C4-2B (cell line): ENCODE measurements at regions not wholly inside any gene's neighbourhood (a gene's known extent, or its start where the extent isn't known, plus 50 kb on each side); places are given as distances from the start of the nearest gene placed in this dataset.
"Not testable (repeated sequence)": the region's sequence is repeated elsewhere in the genome, so short reads cannot be mapped to it uniquely, and the experiment has no call there.

Experiments
- H3K27ac ChIP-seq: fragments of 450-650 bp; 2 replicates; pipeline ENCODE4 v1.5.1; 2017
- CTCF ChIP-seq: fragments of 450-650 bp; conservative IDR thresholded peaks from 2 replicates; pipeline ENCODE4 v1.5.1; 2017; ENCODE audit warnings: mild to moderate bottlenecking
- ZFX ChIP-seq: fragments of 450-650 bp; IDR thresholded peaks from 2 replicates; pipeline ENCODE4 v1.6.1; 2017

- H3K27ac ChIP-seq, result no peak overlapping the region
- TF ChIP-seq ZFX, result no peak
- no peak for TF ChIP-seq CTCF
These were observed 696.0 kb upstream of the LMO3 start for GRCh38 chr12:17302001-17302400.

GRCh38 chr12:17301544-17301943 is 695.6 kb upstream of the LMO3 start:
- TF ChIP-seq CTCF (no peak), ZFX (no peak)
- H3K27ac ChIP-seq, result no peak overlapping the region

DNA sequence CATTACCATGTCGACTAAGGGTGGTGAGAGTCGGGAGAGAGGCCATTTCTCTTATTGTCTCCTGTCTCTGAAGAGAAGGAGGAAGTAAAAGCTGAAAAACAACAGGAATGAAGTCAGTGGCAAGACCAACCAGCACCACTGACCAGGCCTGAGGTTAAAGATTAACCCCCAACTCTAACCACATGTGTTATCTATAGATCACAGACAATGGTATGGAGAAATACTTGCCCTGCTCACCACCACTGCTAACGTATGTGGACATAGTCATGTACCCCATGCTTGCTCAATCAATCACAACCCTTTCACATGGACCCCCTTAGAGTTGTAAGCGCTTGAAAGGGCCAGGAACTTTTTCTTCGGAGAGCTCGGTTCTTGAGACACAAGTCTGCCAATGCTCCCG is 690.9 kb upstream of the LMO3 start:
- H3K27ac ChIP-seq, result no peak overlapping the region

DNA sequence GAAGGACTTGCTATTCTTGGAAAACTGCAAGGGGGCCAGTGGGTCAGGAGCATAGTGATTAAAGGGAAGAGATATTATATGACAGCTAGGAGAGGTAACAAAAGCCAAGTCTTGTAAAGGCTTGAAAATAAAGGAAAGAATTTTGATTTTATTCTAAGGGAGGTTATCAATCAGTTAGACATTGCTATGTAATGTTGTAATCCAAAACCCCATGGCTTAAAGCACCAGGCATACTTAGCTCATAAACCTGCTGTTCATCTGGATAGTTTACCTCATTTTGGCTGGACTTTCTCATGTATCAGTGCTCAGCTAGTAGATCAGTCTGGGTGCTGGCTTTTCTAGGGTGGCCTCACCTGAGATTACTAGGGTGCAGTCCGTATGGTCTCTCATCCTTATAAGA is 680.9 kb upstream of the LMO3 start:
- TF ChIP-seq ZFX, result no peak
- TF ChIP-seq CTCF, result no peak
- H3K27ac ChIP-seq, result no peak overlapping the region

More for the DNA sequence above, 690.9 kb upstream of the LMO3 start:
- no peak for TF ChIP-seq CTCF
- no peak for TF ChIP-seq ZFX

- TF ChIP-seq CTCF, result no peak
- TF ChIP-seq ZFX, result no peak
- no peak overlapping the region for H3K27ac ChIP-seq
These were observed 678.9 kb upstream of the LMO3 start for GRCh38 chr12:17284873-17285272.

- TF ChIP-seq CTCF, result no peak
- no peak for TF ChIP-seq ZFX
- no peak overlapping the region for H3K27ac ChIP-seq
These were observed 677.6 kb upstream of the LMO3 start for GRCh38 chr12:17283563-17283962.

DNA sequence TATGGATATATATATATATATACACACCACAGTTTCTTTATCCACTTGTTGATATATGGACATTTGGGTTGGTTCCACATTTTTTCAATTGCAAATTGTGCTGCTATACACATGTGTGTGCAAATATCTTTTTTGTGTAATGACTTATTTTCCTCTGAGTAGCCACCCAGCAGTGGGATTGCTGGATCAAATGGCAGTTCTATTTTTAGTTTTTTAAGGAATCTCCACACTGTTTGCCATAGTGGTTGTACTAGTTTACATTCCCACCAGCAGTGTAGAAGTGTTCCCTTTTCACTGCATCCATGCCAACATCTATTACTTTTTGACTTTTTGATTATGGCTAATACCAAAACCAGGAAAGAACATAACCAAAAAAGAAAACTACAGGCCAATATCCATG is 676.2 kb upstream of the LMO3 start:
- H3K27ac ChIP-seq, result not testable (repeated sequence)

- TF ChIP-seq CTCF, result peak; percentile 74
- TF ChIP-seq ZFX, result no peak
These were observed 673.0 kb upstream of the LMO3 start for GRCh38 chr12:17278946-17279345.

More at GRCh38 chr12:17278946-17279345, 673.0 kb upstream of the LMO3 start:
- no peak overlapping the region for H3K27ac ChIP-seq
